ENCODE measurements at regions not wholly inside any gene's neighbourhood (a gene's known extent, or its start where the extent isn't known, plus 50 kb on each side); places are given as distances from the start of the nearest gene placed in this dataset.

DNA sequence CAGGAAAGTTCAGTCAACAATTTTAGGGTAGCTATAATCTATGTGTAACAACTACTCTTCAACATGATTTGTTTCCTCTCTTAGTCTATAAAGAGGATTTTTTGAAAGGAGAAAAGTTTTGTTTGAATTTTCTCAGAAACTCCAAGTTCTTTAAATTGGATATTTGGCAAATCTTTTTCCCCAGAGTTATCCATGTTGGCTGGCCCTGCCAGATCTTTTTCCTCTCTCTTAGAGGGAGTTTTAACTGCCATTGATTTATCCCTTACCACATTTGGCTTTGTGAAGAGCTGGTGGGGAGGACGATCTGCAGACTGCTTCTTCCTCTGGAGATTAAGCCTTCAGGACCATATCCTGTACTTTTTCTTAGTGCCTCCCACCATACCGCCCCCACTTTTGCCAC lies 64.9 kb upstream of the ROPN1 start:
- Histone ChIP-seq H2BK12ac (ENCODE audit: low read depth, low read length) (no peak overlapping the region), H2BK20ac (ENCODE audit: low read length) (no peak overlapping the region), H3K4me2 (ENCODE audit: insufficient read depth in 1 of 2, low read depth in 2 of 2, low read length in 2 of 2) (no peak overlapping the region), H2AK5ac (ENCODE audit: low read depth, low read length) (no peak overlapping the region), H3K4ac (replicated peaks; ENCODE audit: insufficient read length, low read depth, low read length) (no peak overlapping the region), H2BK5ac (ENCODE audit: low read depth, low read length) (no peak overlapping the region), H4K91ac (replicated peaks; ENCODE audit: insufficient read length, low read length) (no peak overlapping the region), H3K9ac (replicated peaks in 1 of 4; ENCODE audit: extremely low read depth in 1 of 4, low read depth in 3 of 4, low read length in 3 of 4) (no peak overlapping the region), H3K23me2 (ENCODE audit: low read depth, low read length) (no peaks in the 10 kb centered on the region), H3K18ac (ENCODE audit: extremely low read depth, low read length) (no peak overlapping the region), H3K36me3 (ENCODE audit: control insufficient read depth in 2 of 4, insufficient read depth in 4 of 4, low read length in 3 of 4) (no peaks in the 10 kb centered on the region), H4K8ac (ENCODE audit: extremely low read depth, insufficient read depth, low read length) (no peak overlapping the region), H3K9me3 (ENCODE audit: insufficient read depth in 2 of 2, low read depth in 1 of 2, low read length in 1 of 2) (no peaks in the 10 kb centered on the region), H3K79me2 (ENCODE audit: control insufficient read depth in 1 of 2, insufficient read depth in 2 of 2, low read length in 2 of 2) (no peaks in the 10 kb centered on the region), H3K27ac (ENCODE audit: low read depth, low read length) (no peak overlapping the region), H3K14ac (ENCODE audit: insufficient read length) (no peak overlapping the region), H2BK120ac (replicated peaks; ENCODE audit: low read depth, low read length) (no peak overlapping the region), H2BK15ac (ENCODE audit: low read length) (no peak overlapping the region), H3K4me3 (ENCODE audit: extremely low read depth in 1 of 4, insufficient read depth in 2 of 4, low read depth in 3 of 4, low read length in 4 of 4) (no peak overlapping the region), H3K79me1 (ENCODE audit: low read depth, low read length) (peaks cover 2% of the 10 kb centered on the region; the same call in 1 of the 2 replicates), H4K20me1 (replicated peaks in 1 of 2; ENCODE audit: control insufficient read depth in 1 of 2, insufficient read depth in 2 of 2, low read length in 2 of 2) (no peaks in the 10 kb centered on the region), H2AFZ (ENCODE audit: low read length) (no peak overlapping the region), H3K27me3 (replicated peaks in 1 of 4; ENCODE audit: control insufficient read depth in 3 of 4, extremely low read depth in 1 of 4, insufficient read depth in 3 of 4, low read length in 3 of 4) (peaks cover 0 to 4% (median under 1%) of the 10 kb centered on the region in 4 experiments; a peak in 2 of 7 replicates), H3K23ac (ENCODE audit: insufficient read length) (no peak overlapping the region), H3K56ac (replicated peaks; ENCODE audit: insufficient read length, low read depth, low read length) (no peak overlapping the region), H3K4me1 (replicated peaks in 1 of 4; ENCODE audit: control insufficient read depth in 3 of 4, insufficient read depth in 4 of 4, low read length in 3 of 4) (no peaks in the 10 kb centered on the region; a peak in 1 of 7 replicates), H4K5ac (ENCODE audit: insufficient read length, low read depth, low read length) (no peak overlapping the region)
- TF ChIP-seq ATF2 (IDR thresholded peaks at IDR 0.05; ENCODE audit: low read length) (no peak), PHF8 (conservative IDR thresholded peaks at IDR 0.05; ENCODE audit: low read depth, low read length) (no peak), TAF1 (IDR thresholded peaks at IDR 0.05; ENCODE audit: low read depth, low read length) (no peak), TAF7 (optimal IDR thresholded peaks at IDR 0.05; ENCODE audit: borderline replicate concordance, low read depth, low read length) (no peak)
- ChIA-PET CTCF (ENCODE audit: partially characterized antibody) (interaction anchor here (1.6 to 2.5 kb wide), 4 partner anchors 20 to 225 kb away, joined by 4 to 15 read pairs (median 6); no protein-coding TSS in a partner anchor), POLR2A (ENCODE audit: partially characterized antibody) (no interaction called here)
- no peak for DNase-seq (ENCODE audit: low read depth in 1 of 2, low spot score in 2 of 2)
- no peak for FAIRE-seq
- 97% methylated on average over 2 of the region's 2 CpGs; no CpG with 5 or more reads in 1 of the 2 experiments for WGBS, 2 experiments (ENCODE audit: extremely low coverage in 1 of 2, insufficient coverage in 1 of 2, insufficient read length in 1 of 2, insufficient replicate concordance in 2 of 2, low coverage in 1 of 2, low lambda C conversion rate in 2 of 2, missing lambda C conversion rate in 1 of 2)
